Hindlimb muscle (tissue), 1 donor: ENCODE measurements at regions not wholly inside any gene's neighbourhood (a gene's known extent, or its start where the extent isn't known, plus 50 kb on each side); places are given as distances from the start of the nearest gene placed in this dataset.

ENCODE experiments used
- DNase-seq: peaks from one replicate; pipeline ENCODE4 v3.0.0-alpha.2; 2013

- DNase-seq: no peak
Observed at GRCh38 chr14:96980835-96981234, 183.7 kb downstream of the VRK1 start.

GRCh38 chr14:96986256-96987085, 189.3 kb downstream of the VRK1 start:
- DNase-seq: no peak

- no peak for DNase-seq
Observed at GRCh38 chr14:96987086-96987474, 189.9 kb downstream of the VRK1 start.

- DNase-seq: no peak
Observed at GRCh38 chr14:96987771-96988170, 190.6 kb downstream of the VRK1 start.

- DNase-seq: no peak
Observed at GRCh38 chr14:96989306-96989705, 192.1 kb downstream of the VRK1 start.

- DNase-seq: no peak
Observed at GRCh38 chr14:96991226-96991625, 194.0 kb downstream of the VRK1 start.

GRCh38 chr14:96994999-96995398, 197.8 kb downstream of the VRK1 start:
- no peak for DNase-seq

GRCh38 chr14:96997269-96997668, 200.1 kb downstream of the VRK1 start:
- DNase-seq: no peak

GRCh38 chr14:96997996-96998395, 200.8 kb downstream of the VRK1 start:
- DNase-seq: no peak

GRCh38 chr14:96999654-97000155, 202.5 kb downstream of the VRK1 start:
- no peak for DNase-seq

GRCh38 chr14:97002454-97002853, 205.3 kb downstream of the VRK1 start:
- no peak for DNase-seq

- DNase-seq: no peak
Observed at GRCh38 chr14:97005934-97006333, 208.8 kb downstream of the VRK1 start.

- DNase-seq: no peak
Observed at GRCh38 chr14:97010491-97011160, 213.4 kb downstream of the VRK1 start.

- DNase-seq: no peak
Observed at GRCh38 chr14:97013878-97014277, 216.7 kb downstream of the VRK1 start.

GRCh38 chr14:97021001-97021400, 223.8 kb downstream of the VRK1 start:
- DNase-seq: no peak

GRCh38 chr14:97021571-97022168, 224.5 kb downstream of the VRK1 start:
- no peak for DNase-seq

- DNase-seq: no peak
Observed at GRCh38 chr14:97022741-97023140, 225.6 kb downstream of the VRK1 start.

GRCh38 chr14:97023871-97024270, 226.7 kb downstream of the VRK1 start:
- DNase-seq: no peak

- no peak for DNase-seq
Observed at GRCh38 chr14:97024300-97024699, 227.1 kb downstream of the VRK1 start.

- DNase-seq: no peak
Observed at GRCh38 chr14:97025722-97026121, 228.5 kb downstream of the VRK1 start.

GRCh38 chr14:97027256-97027999, 230.2 kb downstream of the VRK1 start:
- no peak for DNase-seq

- DNase-seq: no peak
Observed at GRCh38 chr14:97028382-97028781, 231.2 kb downstream of the VRK1 start.

- DNase-seq: no peak
Observed at GRCh38 chr14:97029800-97030199, 232.6 kb downstream of the VRK1 start.
